ENCODE measurements at regions not wholly inside any gene's neighbourhood (a gene's known extent, or its start where the extent isn't known, plus 50 kb on each side); places are given as distances from the start of the nearest gene placed in this dataset.

- H3K36me3 ChIP-seq, result no peaks in the 10 kb centered on the region
- TF ChIP-seq CTCF (IDR thresholded peaks at IDR 0.05), result no peak
- H3K9me3 ChIP-seq, result no peaks in the 10 kb centered on the region
- no peak overlapping the region for H3K4me3 ChIP-seq
- H3K4me1 ChIP-seq (ENCODE audit: control insufficient read depth in 1 of 2, low read depth in 2 of 2), result no peaks in the 10 kb centered on the region
- no peak overlapping the region for H3K27ac ChIP-seq
- ATAC-seq (ENCODE audit: insufficient number of reproducible peaks, low FRiP score, low read depth) (no peak), DNase-seq (ENCODE audit: low spot score) (no peak)
- H3K27me3 ChIP-seq (replicated peaks; ENCODE audit: insufficient read depth), result no peaks in the 10 kb centered on the region
These were observed 173.4 kb upstream of the ATP2B1 start for GRCh38 chr12:89882050-89882449.

GRCh38 chr12:89880690-89881350, 172.2 kb upstream of the ATP2B1 start:
- H3K27ac ChIP-seq, result no peak overlapping the region
- no peaks in the 10 kb centered on the region for H3K36me3 ChIP-seq
- no peaks in the 10 kb centered on the region for H3K9me3 ChIP-seq
- no peak overlapping the region for H3K4me3 ChIP-seq
- ATAC-seq (ENCODE audit: insufficient number of reproducible peaks, low FRiP score, low read depth), result no peak
- no peak for TF ChIP-seq CTCF (IDR thresholded peaks at IDR 0.05)
- H3K27me3 ChIP-seq (replicated peaks; ENCODE audit: insufficient read depth), result no peaks in the 10 kb centered on the region
- no peak for DNase-seq (ENCODE audit: low spot score)
- no peaks in the 10 kb centered on the region for H3K4me1 ChIP-seq (ENCODE audit: control insufficient read depth in 1 of 2, low read depth in 2 of 2)

- no peak for TF ChIP-seq CTCF (IDR thresholded peaks at IDR 0.05)
- Histone ChIP-seq H3K9me3 (no peaks in the 10 kb centered on the region), H3K36me3 (no peaks in the 10 kb centered on the region), H3K27me3 (replicated peaks; ENCODE audit: insufficient read depth) (no peaks in the 10 kb centered on the region), H3K4me3 (no peak overlapping the region), H3K4me1 (ENCODE audit: control insufficient read depth in 1 of 2, low read depth in 2 of 2) (no peaks in the 10 kb centered on the region), H3K27ac (no peak overlapping the region)
- DNase-seq (ENCODE audit: low spot score) (no peak), ATAC-seq (ENCODE audit: insufficient number of reproducible peaks, low FRiP score, low read depth) (no peak)
These were observed 171.1 kb upstream of the ATP2B1 start for GRCh38 chr12:89879766-89880165.

- DNase-seq (ENCODE audit: low spot score) (no peak), ATAC-seq (ENCODE audit: insufficient number of reproducible peaks, low FRiP score, low read depth) (no peak)
- TF ChIP-seq CTCF (IDR thresholded peaks at IDR 0.05), result no peak
- H3K4me3 ChIP-seq, result no peak overlapping the region
- no peak overlapping the region for H3K27ac ChIP-seq
- H3K27me3 ChIP-seq (replicated peaks; ENCODE audit: insufficient read depth), result no peaks in the 10 kb centered on the region
- no peaks in the 10 kb centered on the region for H3K9me3 ChIP-seq
- no peaks in the 10 kb centered on the region for H3K4me1 ChIP-seq (ENCODE audit: control insufficient read depth in 1 of 2, low read depth in 2 of 2)
- H3K36me3 ChIP-seq, result no peaks in the 10 kb centered on the region
These were observed 170.3 kb upstream of the ATP2B1 start for GRCh38 chr12:89878950-89879349.

- Histone ChIP-seq H3K4me3 (no peak overlapping the region), H3K27ac (no peak overlapping the region), H3K9me3 (no peaks in the 10 kb centered on the region), H3K36me3 (no peaks in the 10 kb centered on the region), H3K27me3 (replicated peaks; ENCODE audit: insufficient read depth) (no peaks in the 10 kb centered on the region), H3K4me1 (ENCODE audit: control insufficient read depth in 1 of 2, low read depth in 2 of 2) (no peaks in the 10 kb centered on the region)
- DNase-seq (ENCODE audit: low spot score) (no peak), ATAC-seq (ENCODE audit: insufficient number of reproducible peaks, low FRiP score, low read depth) (no peak)
- no peak for TF ChIP-seq CTCF (IDR thresholded peaks at IDR 0.05)
These were observed 169.7 kb upstream of the ATP2B1 start for GRCh38 chr12:89878327-89878726.
